ENCODE measurements at regions not wholly inside any gene's neighbourhood (a gene's known extent, or its start where the extent isn't known, plus 50 kb on each side); places are given as distances from the start of the nearest gene placed in this dataset.

DNA sequence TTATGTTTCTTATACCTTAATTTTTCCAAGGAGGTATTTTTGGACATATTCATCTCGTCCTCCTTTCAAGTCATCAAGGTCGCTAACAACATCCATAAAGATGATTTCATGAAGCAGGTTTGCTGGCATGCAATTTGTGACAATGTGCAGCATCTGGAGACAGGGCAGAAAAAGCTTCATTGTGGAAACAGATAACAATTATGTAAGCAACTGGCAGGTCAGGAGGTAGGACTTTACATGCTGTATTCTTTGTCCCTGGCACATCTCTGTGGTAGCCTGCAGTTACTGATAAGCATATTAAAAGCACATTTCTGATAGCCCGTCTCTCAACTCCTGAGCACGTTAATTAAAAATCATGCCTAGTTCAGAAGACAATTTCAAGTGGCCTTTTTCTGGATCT is 156.8 kb downstream of the LEPR start:
- TF ChIP-seq EZH2 (IDR thresholded peaks at IDR 0.05; ENCODE audit: borderline replicate concordance, low read depth, low read length, severe bottlenecking): no peak
- TF ChIP-seq, protein P1, sequence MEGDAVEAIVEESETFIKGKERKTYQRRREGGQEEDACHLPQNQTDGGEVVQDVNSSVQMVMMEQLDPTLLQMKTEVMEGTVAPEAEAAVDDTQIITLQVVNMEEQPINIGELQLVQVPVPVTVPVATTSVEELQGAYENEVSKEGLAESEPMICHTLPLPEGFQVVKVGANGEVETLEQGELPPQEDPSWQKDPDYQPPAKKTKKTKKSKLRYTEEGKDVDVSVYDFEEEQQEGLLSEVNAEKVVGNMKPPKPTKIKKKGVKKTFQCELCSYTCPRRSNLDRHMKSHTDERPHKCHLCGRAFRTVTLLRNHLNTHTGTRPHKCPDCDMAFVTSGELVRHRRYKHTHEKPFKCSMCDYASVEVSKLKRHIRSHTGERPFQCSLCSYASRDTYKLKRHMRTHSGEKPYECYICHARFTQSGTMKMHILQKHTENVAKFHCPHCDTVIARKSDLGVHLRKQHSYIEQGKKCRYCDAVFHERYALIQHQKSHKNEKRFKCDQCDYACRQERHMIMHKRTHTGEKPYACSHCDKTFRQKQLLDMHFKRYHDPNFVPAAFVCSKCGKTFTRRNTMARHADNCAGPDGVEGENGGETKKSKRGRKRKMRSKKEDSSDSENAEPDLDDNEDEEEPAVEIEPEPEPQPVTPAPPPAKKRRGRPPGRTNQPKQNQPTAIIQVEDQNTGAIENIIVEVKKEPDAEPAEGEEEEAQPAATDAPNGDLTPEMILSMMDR (IDR thresholded peaks at IDR 0.05; ENCODE audit: borderline replicate concordance, extremely low read depth, low read length, poor library complexity, severe bottlenecking): no peak

Measured in DND-41 (cell line).